ENCODE measurements at regions not wholly inside any gene's neighbourhood (a gene's known extent, or its start where the extent isn't known, plus 50 kb on each side); places are given as distances from the start of the nearest gene placed in this dataset.
"Not testable (repeated sequence)": the region's sequence is repeated elsewhere in the genome, so short reads cannot be mapped to it uniquely, and the experiment has no call there.

DNA sequence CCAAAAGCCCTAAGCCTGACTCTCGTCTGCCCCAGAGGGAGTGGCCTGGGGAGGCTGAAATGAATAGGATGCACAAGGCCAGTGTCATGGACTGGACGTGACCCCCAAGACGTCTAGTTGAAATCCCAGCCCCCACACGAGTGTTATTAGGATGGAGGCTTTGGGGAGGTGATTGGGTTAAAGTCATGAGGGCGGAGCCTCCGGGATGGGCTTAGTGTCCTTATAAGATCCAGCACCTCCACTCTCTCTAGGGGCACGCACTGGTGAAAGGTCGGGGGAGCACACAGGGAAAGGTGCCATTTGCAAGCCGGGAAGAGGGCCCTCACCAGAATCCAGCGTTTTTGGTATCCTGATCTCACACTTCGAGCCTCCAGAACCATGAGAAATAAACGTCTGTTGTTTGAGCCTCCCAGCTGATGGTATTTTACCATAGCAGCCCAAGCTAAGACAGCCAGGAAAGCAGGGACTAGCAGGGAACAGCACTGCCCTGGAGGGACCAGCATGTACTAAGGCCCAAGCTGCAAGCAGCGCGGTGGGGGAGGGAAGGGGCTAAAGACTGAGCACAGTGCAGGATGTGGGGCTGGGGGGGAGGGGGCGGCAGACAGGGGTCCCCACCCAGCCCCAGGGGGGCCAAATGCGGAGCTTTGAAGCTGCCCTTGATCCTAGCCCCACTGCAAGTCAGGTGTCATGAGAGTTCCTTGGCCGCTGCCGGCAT lies 78.3 kb upstream of the NCOR2 start:
- H3K9me3 Mint-ChIP-seq: peaks cover 0 to 9% (median 5%) of the 10 kb centered on the region in 3 donors
- peaks cover 20 to 27% (median 21%) of the 10 kb centered on the region in 3 donors for H3K4me1 Mint-ChIP-seq
- H3K4me1 ChIP-seq (ENCODE audit: control insufficient read depth in 1 of 2, extremely low read depth in 1 of 2, insufficient read depth in 2 of 2, low read length in 2 of 2): peaks cover 5 to 16% of the 10 kb centered on the region in 2 experiments
- H3K36me3 Mint-ChIP-seq: no peaks in the 10 kb centered on the region
- H3K27ac Mint-ChIP-seq: peak overlapping the region in 1 of 2 donors; percentile 48
- no peaks in the 10 kb centered on the region for H3K9me3 ChIP-seq
- H3K4me3 Mint-ChIP-seq: peak overlapping the region in 2 of 3 donors; percentile 69 to 81
- no peaks in the 10 kb centered on the region for H3K36me3 ChIP-seq (ENCODE audit: control insufficient read depth in 2 of 2, extremely low read depth in 1 of 2, insufficient read depth in 1 of 2, low read length in 1 of 2)
- POLR2A ChIA-PET: no interaction called here
- WGBS (ENCODE audit: insufficient coverage): 80% methylated on average over 8 of the region's 18 CpGs
- no peak overlapping the region for H3K27ac ChIP-seq (ENCODE audit: low read length)
- peak overlapping the region in 1 of 2 donors; percentile 48 for H3K4me3 ChIP-seq (ENCODE audit: control insufficient read depth in 1 of 2, extremely low read depth in 1 of 2, low read length in 1 of 2)
- ATAC-seq (replicated peaks in 1 of 4) (peak in 1 of 4 experiments; percentile 33), DNase-seq (no peak)
- peaks cover 0 to 3% of the 10 kb centered on the region in 2 donors for H3K27me3 Mint-ChIP-seq
- CTCF ChIA-PET: no interaction called here
- H3K27me3 ChIP-seq (replicated peaks in 1 of 2; ENCODE audit: control insufficient read depth in 2 of 2, extremely low read depth in 1 of 2, insufficient read depth in 2 of 2, low read length in 1 of 2): peaks cover 0 to 24% of the 10 kb centered on the region in 2 experiments

DNA sequence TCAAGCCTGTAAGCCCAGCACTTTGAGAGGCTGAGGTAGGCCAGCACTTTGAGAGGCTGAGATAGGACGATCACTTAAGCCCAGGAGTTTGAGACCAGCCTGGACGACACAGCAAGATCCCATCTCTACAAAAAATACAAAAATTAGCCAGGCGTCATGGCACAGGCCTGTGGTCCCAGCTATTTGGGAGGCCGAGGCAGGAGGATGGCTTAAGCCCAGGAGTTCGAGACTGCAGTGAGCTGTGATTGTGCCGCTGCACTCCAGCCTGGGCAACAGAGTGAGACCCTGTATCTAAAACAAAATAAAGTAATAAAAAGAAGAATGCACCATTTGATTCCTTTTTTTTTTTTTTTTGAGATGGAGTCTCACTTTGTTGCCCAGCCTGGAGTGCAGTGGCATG lies 76.4 kb upstream of the NCOR2 start:
- ATAC-seq (replicated peaks in 1 of 4); DNase-seq; H3K9me3 Mint-ChIP-seq; H3K27ac ChIP-seq (ENCODE audit: low read length); CTCF ChIA-PET; H3K36me3 ChIP-seq (ENCODE audit: control insufficient read depth in 2 of 2, extremely low read depth in 1 of 2, insufficient read depth in 1 of 2, low read length in 1 of 2); H3K9me3 ChIP-seq; H3K27ac Mint-ChIP-seq; H3K4me3 Mint-ChIP-seq; H3K4me3 ChIP-seq (ENCODE audit: control insufficient read depth in 1 of 2, extremely low read depth in 1 of 2, low read length in 1 of 2); H3K36me3 Mint-ChIP-seq; H3K27me3 Mint-ChIP-seq: not testable (repeated sequence)
- H3K4me1 Mint-ChIP-seq: peaks cover 20 to 27% (median 21%) of the 10 kb centered on the region in 3 donors
- 100% methylated on average over 1 of the region's 6 CpGs for WGBS (ENCODE audit: insufficient coverage)
- Histone ChIP-seq H3K27me3 (replicated peaks in 1 of 2; ENCODE audit: control insufficient read depth in 2 of 2, extremely low read depth in 1 of 2, insufficient read depth in 2 of 2, low read length in 1 of 2) (peaks cover 0 to 36% of the 10 kb centered on the region in 2 experiments), H3K4me1 (ENCODE audit: control insufficient read depth in 1 of 2, extremely low read depth in 1 of 2, insufficient read depth in 2 of 2, low read length in 2 of 2) (peaks cover 5 to 16% of the 10 kb centered on the region in 2 experiments)
- POLR2A ChIA-PET: interaction anchor here in 1 of 2 donors (0.7 kb wide), 1 partner anchor 1350 kb away, joined by 3 read pairs; no protein-coding TSS in a partner anchor

DNA sequence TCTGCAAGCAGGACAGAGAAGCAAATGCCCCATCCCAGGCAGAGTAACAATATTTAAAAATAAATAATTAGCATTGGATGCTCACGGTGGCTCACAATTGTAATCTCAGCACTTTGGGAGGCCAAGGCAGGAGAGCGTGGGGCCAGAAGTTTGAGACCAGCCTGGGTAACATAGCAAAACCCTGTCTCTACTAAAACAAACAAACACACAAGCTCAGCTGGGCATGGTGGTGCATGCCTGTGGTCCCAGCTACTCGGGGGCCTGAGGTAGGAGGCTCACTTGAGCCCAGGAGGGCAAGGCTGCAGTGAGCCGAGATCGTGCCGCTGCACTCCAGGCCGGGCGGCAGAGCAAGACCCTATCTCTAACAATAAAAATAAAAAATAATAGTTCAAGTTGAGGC lies 74.7 kb upstream of the NCOR2 start:
- H3K27me3 Mint-ChIP-seq: peaks cover 0 to 3% of the 10 kb centered on the region in 2 donors
- Histone ChIP-seq H3K4me1 (ENCODE audit: control insufficient read depth in 1 of 2, extremely low read depth in 1 of 2, insufficient read depth in 2 of 2, low read length in 2 of 2) (peaks cover 5 to 16% of the 10 kb centered on the region in 2 experiments), H3K27ac (ENCODE audit: low read length) (no peak overlapping the region), H3K9me3 (no peaks in the 10 kb centered on the region), H3K36me3 (ENCODE audit: control insufficient read depth in 2 of 2, extremely low read depth in 1 of 2, insufficient read depth in 1 of 2, low read length in 1 of 2) (no peaks in the 10 kb centered on the region), H3K27me3 (replicated peaks in 1 of 2; ENCODE audit: control insufficient read depth in 2 of 2, extremely low read depth in 1 of 2, insufficient read depth in 2 of 2, low read length in 1 of 2) (peaks cover 0 to 50% of the 10 kb centered on the region in 2 experiments), H3K4me3 (ENCODE audit: control insufficient read depth in 1 of 2, extremely low read depth in 1 of 2, low read length in 1 of 2) (no peak overlapping the region)
- ChIA-PET POLR2A (no interaction called here), CTCF (interaction anchor here in 1 of 2 donors (0.6 kb wide), 1 partner anchor 1336 kb away, joined by 4 read pairs; no protein-coding TSS in a partner anchor)
- DNase-seq: no peak
- H3K4me3 Mint-ChIP-seq: no peak overlapping the region
- no peaks in the 10 kb centered on the region for H3K9me3 Mint-ChIP-seq
- no peaks in the 10 kb centered on the region for H3K36me3 Mint-ChIP-seq
- 67% methylated on average over 1 of the region's 8 CpGs for WGBS (ENCODE audit: insufficient coverage)
- no peak for ATAC-seq (replicated peaks in 1 of 4)
- peaks cover 15 to 23% (median 19%) of the 10 kb centered on the region in 3 donors for H3K4me1 Mint-ChIP-seq
- no peak overlapping the region for H3K27ac Mint-ChIP-seq

GRCh38 chr12:124641591-124641990 lies 74.2 kb upstream of the NCOR2 start:
- peaks cover 5 to 13% of the 10 kb centered on the region in 2 experiments for H3K4me1 ChIP-seq (ENCODE audit: control insufficient read depth in 1 of 2, extremely low read depth in 1 of 2, insufficient read depth in 2 of 2, low read length in 2 of 2)
- H3K4me1 Mint-ChIP-seq: peaks cover 12 to 22% (median 16%) of the 10 kb centered on the region in 3 donors
- WGBS (ENCODE audit: insufficient coverage): 89% methylated on average over 4 of the region's 6 CpGs
- DNase-seq (no peak), ATAC-seq (replicated peaks in 1 of 4) (no peak)
- H3K4me3 ChIP-seq (ENCODE audit: control insufficient read depth in 1 of 2, extremely low read depth in 1 of 2, low read length in 1 of 2): no peak overlapping the region
- no peak overlapping the region for H3K4me3 Mint-ChIP-seq
- H3K27ac Mint-ChIP-seq: no peak overlapping the region
- no peaks in the 10 kb centered on the region for H3K9me3 ChIP-seq
- H3K36me3 ChIP-seq (ENCODE audit: control insufficient read depth in 2 of 2, extremely low read depth in 1 of 2, insufficient read depth in 1 of 2, low read length in 1 of 2): no peaks in the 10 kb centered on the region
- no peak overlapping the region for H3K27ac ChIP-seq (ENCODE audit: low read length)
- no peaks in the 10 kb centered on the region for H3K9me3 Mint-ChIP-seq
- peaks cover 0 to 3% of the 10 kb centered on the region in 2 donors for H3K27me3 Mint-ChIP-seq
- no peaks in the 10 kb centered on the region for H3K36me3 Mint-ChIP-seq
- CTCF ChIA-PET: no interaction called here
- H3K27me3 ChIP-seq (replicated peaks in 1 of 2; ENCODE audit: control insufficient read depth in 2 of 2, extremely low read depth in 1 of 2, insufficient read depth in 2 of 2, low read length in 1 of 2): peaks cover 0 to 45% of the 10 kb centered on the region in 2 experiments
- POLR2A ChIA-PET: no interaction called here

- Mint-ChIP-seq H3K27ac (no peak overlapping the region), H3K36me3 (no peaks in the 10 kb centered on the region), H3K9me3 (peaks cover 0 to 4% (median 0%) of the 10 kb centered on the region in 3 donors), H3K27me3 (peaks cover 0 to 3% of the 10 kb centered on the region in 2 donors), H3K4me1 (peaks cover 9 to 15% (median 12%) of the 10 kb centered on the region in 3 donors), H3K4me3 (no peak overlapping the region)
- POLR2A ChIA-PET: interaction anchor here in 1 of 2 donors (0.7 kb wide), 1 partner anchor 11 kb away, joined by 3 read pairs; no protein-coding TSS in a partner anchor
- no CpG with 5 or more reads among the region's 5 CpGs for WGBS (ENCODE audit: insufficient coverage)
- no peak for ATAC-seq (replicated peaks in 1 of 4)
- Histone ChIP-seq H3K4me1 (ENCODE audit: control insufficient read depth in 1 of 2, extremely low read depth in 1 of 2, insufficient read depth in 2 of 2, low read length in 2 of 2) (peaks cover 0 to 6% of the 10 kb centered on the region in 2 experiments), H3K9me3 (no peaks in the 10 kb centered on the region), H3K4me3 (ENCODE audit: control insufficient read depth in 1 of 2, extremely low read depth in 1 of 2, low read length in 1 of 2) (no peak overlapping the region), H3K36me3 (ENCODE audit: control insufficient read depth in 2 of 2, extremely low read depth in 1 of 2, insufficient read depth in 1 of 2, low read length in 1 of 2) (no peaks in the 10 kb centered on the region), H3K27ac (ENCODE audit: low read length) (no peak overlapping the region), H3K27me3 (replicated peaks in 1 of 2; ENCODE audit: control insufficient read depth in 2 of 2, extremely low read depth in 1 of 2, insufficient read depth in 2 of 2, low read length in 1 of 2) (peaks cover 0 to 34% of the 10 kb centered on the region in 2 experiments)
- DNase-seq: no peak
- CTCF ChIA-PET: interaction anchor here in 1 of 2 donors (0.5 kb wide), 1 partner anchor 24 kb away, joined by 5 read pairs; no protein-coding TSS in a partner anchor
These were observed 72.6 kb upstream of the NCOR2 start for GRCh38 chr12:124640056-124640455.

GRCh38 chr12:124639122-124639806 lies 71.9 kb upstream of the NCOR2 start:
- Histone ChIP-seq H3K9me3 (no peaks in the 10 kb centered on the region), H3K36me3 (ENCODE audit: control insufficient read depth in 2 of 2, extremely low read depth in 1 of 2, insufficient read depth in 1 of 2, low read length in 1 of 2) (no peaks in the 10 kb centered on the region), H3K4me3 (ENCODE audit: control insufficient read depth in 1 of 2, extremely low read depth in 1 of 2, low read length in 1 of 2) (no peak overlapping the region), H3K4me1 (ENCODE audit: control insufficient read depth in 1 of 2, extremely low read depth in 1 of 2, insufficient read depth in 2 of 2, low read length in 2 of 2) (peaks cover 0 to 6% of the 10 kb centered on the region in 2 experiments), H3K27ac (ENCODE audit: low read length) (no peak overlapping the region), H3K27me3 (replicated peaks in 1 of 2; ENCODE audit: control insufficient read depth in 2 of 2, extremely low read depth in 1 of 2, insufficient read depth in 2 of 2, low read length in 1 of 2) (peaks cover 0 to 34% of the 10 kb centered on the region in 2 experiments)
- Mint-ChIP-seq H3K4me3 (no peak overlapping the region), H3K36me3 (no peaks in the 10 kb centered on the region), H3K27me3 (peaks cover 0 to 3% of the 10 kb centered on the region in 2 donors), H3K4me1 (peaks cover 9 to 12% (median 11%) of the 10 kb centered on the region in 3 donors), H3K27ac (no peak overlapping the region), H3K9me3 (peaks cover 0 to 4% (median 0%) of the 10 kb centered on the region in 3 donors)
- ATAC-seq (replicated peaks in 1 of 4) (no peak), DNase-seq (no peak)
- CTCF ChIA-PET: no interaction called here
- 64% methylated on average over 2 of the region's 6 CpGs for WGBS (ENCODE audit: insufficient coverage)
- POLR2A ChIA-PET: no interaction called here
